ENCODE measurements at regions not wholly inside any gene's neighbourhood (a gene's known extent, or its start where the extent isn't known, plus 50 kb on each side); places are given as distances from the start of the nearest gene placed in this dataset.
"Not testable (repeated sequence)": the region's sequence is repeated elsewhere in the genome, so short reads cannot be mapped to it uniquely, and the experiment has no call there.

DNA sequence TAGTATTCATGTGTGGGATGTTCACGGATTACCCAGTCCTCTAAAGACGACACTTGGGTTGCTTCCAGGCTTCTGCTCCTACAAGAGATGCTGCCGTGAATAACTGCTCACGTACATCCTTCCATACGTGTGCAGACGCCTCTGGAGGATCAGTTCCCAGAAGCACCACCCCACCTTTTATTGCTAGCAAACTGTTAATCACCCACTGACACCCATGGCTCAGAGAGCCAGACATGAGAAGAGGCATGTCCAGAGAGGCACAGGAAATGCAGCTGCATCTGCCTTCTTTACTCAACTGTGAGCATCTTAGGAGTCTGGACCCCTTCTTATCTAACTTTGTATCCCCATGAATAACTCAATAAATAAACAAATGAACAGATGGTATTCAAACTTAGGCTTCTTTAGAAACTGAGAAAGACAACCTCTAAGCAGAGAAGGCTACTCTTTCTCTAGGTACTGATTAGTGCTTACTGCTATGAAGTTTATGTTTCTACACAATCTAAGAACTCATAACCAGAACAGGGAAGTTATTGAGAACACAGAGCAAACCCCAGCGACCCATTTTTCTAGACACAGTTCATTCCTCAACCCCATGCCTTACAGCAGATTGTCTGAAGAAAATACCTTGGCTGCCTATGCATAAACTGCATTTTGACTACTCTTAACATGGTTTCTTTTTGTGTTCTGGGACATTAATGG, 228.7 kb upstream of the RREB1 start:
- Histone ChIP-seq H3K27me3 (no peaks in the 10 kb centered on the region), H3K4me3 (ENCODE audit: low read depth, low read length) (no peak overlapping the region), H3K36me3 (no peaks in the 10 kb centered on the region), H3K9me3 (no peaks in the 10 kb centered on the region), H3K4me1 (no peaks in the 10 kb centered on the region)
- TF ChIP-seq, protein P1, sequence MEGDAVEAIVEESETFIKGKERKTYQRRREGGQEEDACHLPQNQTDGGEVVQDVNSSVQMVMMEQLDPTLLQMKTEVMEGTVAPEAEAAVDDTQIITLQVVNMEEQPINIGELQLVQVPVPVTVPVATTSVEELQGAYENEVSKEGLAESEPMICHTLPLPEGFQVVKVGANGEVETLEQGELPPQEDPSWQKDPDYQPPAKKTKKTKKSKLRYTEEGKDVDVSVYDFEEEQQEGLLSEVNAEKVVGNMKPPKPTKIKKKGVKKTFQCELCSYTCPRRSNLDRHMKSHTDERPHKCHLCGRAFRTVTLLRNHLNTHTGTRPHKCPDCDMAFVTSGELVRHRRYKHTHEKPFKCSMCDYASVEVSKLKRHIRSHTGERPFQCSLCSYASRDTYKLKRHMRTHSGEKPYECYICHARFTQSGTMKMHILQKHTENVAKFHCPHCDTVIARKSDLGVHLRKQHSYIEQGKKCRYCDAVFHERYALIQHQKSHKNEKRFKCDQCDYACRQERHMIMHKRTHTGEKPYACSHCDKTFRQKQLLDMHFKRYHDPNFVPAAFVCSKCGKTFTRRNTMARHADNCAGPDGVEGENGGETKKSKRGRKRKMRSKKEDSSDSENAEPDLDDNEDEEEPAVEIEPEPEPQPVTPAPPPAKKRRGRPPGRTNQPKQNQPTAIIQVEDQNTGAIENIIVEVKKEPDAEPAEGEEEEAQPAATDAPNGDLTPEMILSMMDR (IDR thresholded peaks at IDR 0.05; ENCODE audit: low read depth, low read length), result no peak
- DNase-seq, result no peak

DNA sequence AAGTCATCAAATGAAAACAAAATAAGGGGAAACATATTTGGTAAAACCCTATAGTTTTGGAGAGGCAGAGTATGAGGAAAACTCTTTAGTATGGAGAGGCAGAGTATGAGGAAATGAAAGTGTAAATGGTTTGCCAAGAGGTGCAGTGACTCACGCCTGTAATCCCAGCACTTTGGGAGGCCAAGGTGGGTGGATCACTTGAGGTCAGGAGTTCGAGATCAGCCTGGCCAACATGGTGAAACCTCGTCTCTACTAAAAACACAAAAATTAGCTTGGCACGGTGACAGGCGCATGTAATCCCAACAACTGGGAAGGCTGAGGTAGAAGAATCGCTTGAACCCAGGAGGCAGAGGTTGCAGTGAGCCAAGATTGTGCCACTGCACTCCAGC, 228.2 kb upstream of the RREB1 start:
- not testable (repeated sequence) for DNase-seq; H3K27me3 ChIP-seq; H3K4me1 ChIP-seq; H3K9me3 ChIP-seq; H3K4me3 ChIP-seq (ENCODE audit: low read depth, low read length); H3K36me3 ChIP-seq

DNA sequence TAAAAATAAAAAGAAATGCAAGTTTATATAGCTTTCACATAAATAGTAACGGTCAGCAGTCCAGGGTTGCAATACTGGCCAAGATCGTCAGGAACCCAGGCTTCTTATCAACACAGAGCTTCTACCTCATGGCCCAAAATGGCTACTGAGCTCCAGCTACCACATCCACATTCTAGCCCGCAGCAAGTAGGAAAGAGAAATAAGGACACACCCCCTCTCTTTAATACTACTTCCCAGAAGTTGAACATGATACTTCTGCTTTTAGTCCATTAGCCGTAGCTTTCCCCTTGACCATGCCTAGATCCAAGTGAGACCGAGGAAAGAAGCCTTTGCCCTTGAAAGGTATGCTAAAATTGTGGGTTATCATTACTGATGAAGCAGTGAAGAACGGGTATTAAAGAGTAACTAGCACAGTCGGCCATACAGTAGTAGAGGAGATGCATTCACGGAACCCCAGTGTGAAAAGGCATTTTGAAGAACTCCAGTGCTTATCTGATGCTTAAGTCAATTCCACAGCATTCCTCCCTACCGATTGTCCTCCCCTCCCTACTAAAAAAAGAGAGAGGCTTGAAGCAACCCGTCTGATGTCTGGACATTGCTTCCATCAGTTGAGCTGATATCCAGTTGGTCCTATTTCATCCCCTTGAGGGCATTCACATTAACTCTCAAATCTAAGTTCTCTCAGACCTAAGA, 226.9 kb upstream of the RREB1 start:
- no peak for DNase-seq
- H3K36me3 ChIP-seq, result no peaks in the 10 kb centered on the region
- no peaks in the 10 kb centered on the region for H3K27me3 ChIP-seq
- H3K4me3 ChIP-seq (ENCODE audit: low read depth, low read length), result no peak overlapping the region
- TF ChIP-seq, protein P1 (IDR thresholded peaks at IDR 0.05; ENCODE audit: low read depth, low read length), result no peak
- H3K4me1 ChIP-seq, result no peaks in the 10 kb centered on the region
- H3K9me3 ChIP-seq, result no peaks in the 10 kb centered on the region

DNA sequence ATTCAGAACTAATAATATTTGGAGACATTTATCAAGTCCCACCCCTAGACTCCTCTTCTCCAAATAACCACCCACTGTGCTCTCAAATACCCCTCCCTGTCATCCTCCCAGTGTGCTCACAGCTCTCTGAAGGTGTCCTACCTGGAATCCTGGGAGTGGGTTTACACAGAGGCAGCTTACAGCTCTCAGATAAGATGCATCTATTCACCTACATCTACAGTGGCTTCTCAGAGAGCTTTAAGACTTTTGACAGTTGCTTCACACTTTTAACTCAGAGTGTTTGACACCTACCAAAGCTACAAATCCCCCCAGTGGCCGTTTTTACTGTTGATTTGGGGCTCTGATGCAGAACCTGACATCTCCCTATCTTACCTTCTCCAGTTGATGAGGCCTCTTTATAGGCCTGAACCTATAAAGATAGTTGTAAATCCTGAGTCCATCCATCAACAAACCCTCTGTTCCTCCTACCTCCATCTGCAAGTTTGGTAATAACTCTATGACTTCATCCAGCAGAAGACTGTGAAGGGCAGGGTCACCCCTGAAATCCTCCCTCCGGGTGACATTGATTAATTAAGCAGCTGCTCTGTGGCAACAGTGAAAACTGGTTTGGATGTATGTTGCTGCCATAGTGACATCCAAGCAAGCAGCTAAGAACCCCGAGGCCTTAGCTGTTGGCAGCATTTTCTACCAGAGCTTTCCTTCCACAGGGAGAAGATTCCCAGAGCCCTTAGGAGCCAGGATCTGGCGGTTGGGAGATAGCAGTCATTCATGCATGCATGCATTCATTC, 226.1 kb upstream of the RREB1 start:
- no peak for DNase-seq
- Histone ChIP-seq H3K36me3 (no peaks in the 10 kb centered on the region), H3K4me1 (no peaks in the 10 kb centered on the region), H3K9me3 (no peaks in the 10 kb centered on the region), H3K27me3 (no peaks in the 10 kb centered on the region), H3K4me3 (ENCODE audit: low read depth, low read length) (no peak overlapping the region)
- TF ChIP-seq, protein P1 (IDR thresholded peaks at IDR 0.05; ENCODE audit: low read depth, low read length), result no peak

DNA sequence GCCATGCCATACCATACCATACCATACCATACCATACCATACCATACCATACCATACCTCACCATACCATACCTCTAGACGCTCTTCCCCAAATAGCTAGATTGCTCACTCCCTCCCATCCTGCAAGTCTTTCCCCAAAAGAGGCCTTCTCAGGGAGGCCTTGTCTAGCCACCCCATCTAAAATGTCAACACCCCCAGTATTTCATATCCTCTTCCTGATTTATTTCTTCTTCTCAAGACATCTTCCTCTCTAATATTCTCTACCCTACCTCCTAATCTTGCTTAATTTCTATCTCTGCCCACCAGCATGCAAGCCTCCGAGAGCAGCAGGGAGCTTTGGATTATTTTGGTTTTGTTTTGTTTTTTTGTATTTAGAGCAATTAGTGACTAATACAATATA, 225.2 kb upstream of the RREB1 start:
- Histone ChIP-seq H3K4me3 (ENCODE audit: low read depth, low read length) (no peak overlapping the region), H3K9me3 (no peaks in the 10 kb centered on the region), H3K27me3 (no peaks in the 10 kb centered on the region), H3K36me3 (no peaks in the 10 kb centered on the region), H3K4me1 (no peaks in the 10 kb centered on the region)
- DNase-seq, result no peak
- TF ChIP-seq, protein P1 (IDR thresholded peaks at IDR 0.05; ENCODE audit: low read depth, low read length), result no peak

DNA sequence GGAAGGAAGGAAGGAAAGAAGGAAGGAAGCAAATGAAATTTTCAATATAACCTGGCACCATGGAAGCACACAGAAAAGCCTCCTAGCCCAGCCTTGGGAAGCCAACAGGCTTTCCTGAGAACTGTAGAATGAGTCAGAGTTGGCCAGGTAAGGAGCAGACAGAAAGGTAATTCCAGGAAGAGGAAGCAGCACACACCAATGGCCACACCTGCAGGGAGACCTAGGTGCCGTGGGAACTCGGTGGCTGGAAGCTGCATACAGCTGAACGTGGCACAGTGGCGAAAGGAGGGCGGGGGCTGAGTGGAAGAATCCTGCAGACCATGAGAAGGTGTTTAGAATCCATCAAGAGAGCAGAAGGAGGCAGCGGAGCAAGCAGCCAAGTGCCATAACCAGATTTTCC, 224.8 kb upstream of the RREB1 start:
- no peak overlapping the region for H3K4me3 ChIP-seq (ENCODE audit: low read depth, low read length)
- DNase-seq, result no peak
- H3K36me3 ChIP-seq, result no peaks in the 10 kb centered on the region
- TF ChIP-seq, protein P1 (IDR thresholded peaks at IDR 0.05; ENCODE audit: low read depth, low read length), result no peak
- no peaks in the 10 kb centered on the region for H3K27me3 ChIP-seq
- no peaks in the 10 kb centered on the region for H3K4me1 ChIP-seq
- H3K9me3 ChIP-seq, result no peaks in the 10 kb centered on the region
